ENCODE measurements at regions not wholly inside any gene's neighbourhood (a gene's known extent, or its start where the extent isn't known, plus 50 kb on each side); places are given as distances from the start of the nearest gene placed in this dataset.

DNA sequence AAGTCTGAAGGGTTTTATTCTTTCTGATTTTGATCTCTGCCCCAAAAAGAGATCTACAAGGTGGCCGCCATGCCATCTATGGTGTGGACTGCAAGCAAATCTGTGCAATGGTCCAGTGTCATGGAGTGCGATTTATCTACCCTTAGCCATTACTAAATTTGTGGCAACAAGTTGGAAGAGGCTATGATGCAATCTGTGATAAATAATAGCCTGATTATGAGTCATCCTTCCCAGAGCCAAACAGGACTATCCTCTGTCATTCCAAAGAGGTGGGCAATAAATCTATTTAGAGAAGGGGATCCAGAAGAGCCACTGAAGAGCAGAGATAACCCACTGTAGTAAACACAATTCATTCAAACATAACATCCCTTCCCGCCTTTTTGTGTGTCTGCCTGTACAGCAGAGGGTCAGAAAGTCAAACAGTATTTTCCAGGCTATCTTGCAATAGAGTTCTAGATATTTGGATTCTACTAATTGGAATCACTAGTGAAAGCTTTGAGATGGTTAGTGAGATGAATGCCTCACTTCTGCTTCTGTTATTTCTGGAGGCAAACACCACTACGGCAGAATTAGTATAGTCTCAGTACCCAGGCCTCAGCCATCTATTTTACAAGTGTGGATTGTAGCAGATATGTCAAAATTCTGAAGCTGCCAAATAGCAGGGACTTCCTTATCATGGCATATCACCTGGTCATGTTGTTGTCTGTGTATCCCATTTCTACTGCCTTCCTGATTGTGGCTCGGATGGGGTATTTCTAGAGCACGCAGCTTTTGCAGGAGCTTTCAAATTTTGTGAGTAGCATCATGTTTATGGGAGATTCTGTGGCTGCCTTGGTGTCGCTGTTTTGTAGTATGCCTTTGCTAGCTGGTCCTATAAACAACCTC is 192.0 kb downstream of the SMIM20 start:
- DNase-seq (no peak), ATAC-seq (peak; percentile 43)
- intact Hi-C loops (cut with DNase I) = no loop called here
- H3K4me3 ChIP-seq = no peak overlapping the region
- H3K36me3 ChIP-seq = no peaks in the 10 kb centered on the region
- TF ChIP-seq, protein P1, sequence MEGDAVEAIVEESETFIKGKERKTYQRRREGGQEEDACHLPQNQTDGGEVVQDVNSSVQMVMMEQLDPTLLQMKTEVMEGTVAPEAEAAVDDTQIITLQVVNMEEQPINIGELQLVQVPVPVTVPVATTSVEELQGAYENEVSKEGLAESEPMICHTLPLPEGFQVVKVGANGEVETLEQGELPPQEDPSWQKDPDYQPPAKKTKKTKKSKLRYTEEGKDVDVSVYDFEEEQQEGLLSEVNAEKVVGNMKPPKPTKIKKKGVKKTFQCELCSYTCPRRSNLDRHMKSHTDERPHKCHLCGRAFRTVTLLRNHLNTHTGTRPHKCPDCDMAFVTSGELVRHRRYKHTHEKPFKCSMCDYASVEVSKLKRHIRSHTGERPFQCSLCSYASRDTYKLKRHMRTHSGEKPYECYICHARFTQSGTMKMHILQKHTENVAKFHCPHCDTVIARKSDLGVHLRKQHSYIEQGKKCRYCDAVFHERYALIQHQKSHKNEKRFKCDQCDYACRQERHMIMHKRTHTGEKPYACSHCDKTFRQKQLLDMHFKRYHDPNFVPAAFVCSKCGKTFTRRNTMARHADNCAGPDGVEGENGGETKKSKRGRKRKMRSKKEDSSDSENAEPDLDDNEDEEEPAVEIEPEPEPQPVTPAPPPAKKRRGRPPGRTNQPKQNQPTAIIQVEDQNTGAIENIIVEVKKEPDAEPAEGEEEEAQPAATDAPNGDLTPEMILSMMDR (IDR thresholded peaks at IDR 0.05) = no peak
- no peaks in the 10 kb centered on the region for H3K9me3 ChIP-seq
- no peaks in the 10 kb centered on the region for H3K27me3 ChIP-seq
- H3K27ac ChIP-seq = no peak overlapping the region
- no peaks in the 10 kb centered on the region for H3K4me1 ChIP-seq

DNA sequence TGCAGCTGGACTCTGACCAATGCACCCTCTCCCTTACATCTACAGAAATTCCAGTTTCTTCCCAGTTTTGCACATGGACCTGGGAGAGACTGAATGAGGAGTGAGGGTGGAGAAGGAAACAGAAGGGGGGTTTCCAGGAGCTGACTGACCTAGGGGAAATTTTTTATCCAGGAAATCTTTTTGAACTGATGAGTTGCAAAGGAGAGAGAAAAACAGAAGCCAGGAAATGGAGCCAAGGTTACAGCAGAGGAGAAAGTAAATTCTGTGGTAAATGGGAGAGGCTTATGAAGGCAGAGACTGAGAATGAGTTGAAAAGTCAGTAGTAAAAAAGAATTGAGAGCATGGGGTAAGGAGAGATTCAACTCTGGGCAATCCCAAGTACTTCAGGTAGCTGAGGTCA is 192.8 kb downstream of the SMIM20 start:
- TF ChIP-seq, protein P1 (IDR thresholded peaks at IDR 0.05) = no peak
- H3K36me3 ChIP-seq = no peaks in the 10 kb centered on the region
- no peak overlapping the region for H3K27ac ChIP-seq
- ATAC-seq = peak; percentile 13
- no peak for DNase-seq
- no peaks in the 10 kb centered on the region for H3K27me3 ChIP-seq
- no peaks in the 10 kb centered on the region for H3K9me3 ChIP-seq
- no peak overlapping the region for H3K4me3 ChIP-seq
- H3K4me1 ChIP-seq = no peaks in the 10 kb centered on the region
- intact Hi-C loops (cut with DNase I) = no loop called here

- DNase-seq = no peak
- Histone ChIP-seq H3K27ac (no peak overlapping the region), H3K9me3 (peaks cover 0 to 12% of the 10 kb centered on the region in 2 donors), H3K4me3 (no peak overlapping the region), H3K36me3 (no peaks in the 10 kb centered on the region), H3K4me1 (no peaks in the 10 kb centered on the region), H3K27me3 (no peaks in the 10 kb centered on the region)
- no peak for ATAC-seq
- TF ChIP-seq, protein P1 (IDR thresholded peaks at IDR 0.05) = no peak
- intact Hi-C loops (cut with DNase I) = no loop called here
Measured at GRCh38 chr4:26108054-26108453, 194.0 kb downstream of the SMIM20 start.

GRCh38 chr4:26110493-26110892 is 196.5 kb downstream of the SMIM20 start:
- Histone ChIP-seq H3K36me3 (no peaks in the 10 kb centered on the region), H3K27ac (no peak overlapping the region), H3K4me3 (no peak overlapping the region), H3K4me1 (no peaks in the 10 kb centered on the region), H3K27me3 (no peaks in the 10 kb centered on the region), H3K9me3 (peaks cover 0 to 26% of the 10 kb centered on the region in 2 donors)
- intact Hi-C loops (cut with DNase I) = no loop called here
- no peak for ATAC-seq
- TF ChIP-seq, protein P1 (IDR thresholded peaks at IDR 0.05) = no peak
- no peak for DNase-seq

DNA sequence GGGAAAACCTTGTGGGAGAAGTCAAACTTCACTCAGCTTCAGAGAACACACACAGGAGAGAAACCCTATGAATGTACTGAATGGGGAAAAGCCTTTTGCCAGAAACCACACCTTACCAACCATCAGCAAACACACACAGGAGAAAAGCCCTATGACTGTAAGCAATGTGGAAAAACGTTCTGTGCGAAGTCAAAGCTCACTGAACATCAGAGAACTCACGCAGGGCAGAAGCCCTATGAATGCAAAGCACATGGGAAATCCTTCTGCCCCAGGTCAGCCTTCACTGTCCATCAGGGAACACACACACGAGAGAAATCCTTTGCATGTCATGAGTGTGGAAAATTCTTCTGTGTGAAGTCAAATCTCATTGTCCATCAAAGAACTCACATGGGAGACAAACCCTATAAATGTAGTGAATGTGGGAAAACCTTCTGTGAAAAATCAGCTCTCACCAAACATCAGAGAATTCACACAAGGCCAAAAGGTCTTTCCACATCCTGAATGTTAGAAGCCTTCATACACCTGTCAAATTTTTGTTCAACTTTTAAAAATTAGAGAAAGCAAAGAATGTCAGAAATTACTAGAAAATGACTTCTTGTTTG is 199.4 kb downstream of the SMIM20 start:
- intact Hi-C loops (cut with DNase I) = no loop called here
- ATAC-seq (no peak), DNase-seq (no peak)
- Histone ChIP-seq H3K4me1 (no peaks in the 10 kb centered on the region), H3K4me3 (no peak overlapping the region), H3K27ac (no peak overlapping the region), H3K9me3 (peaks cover 0 to 26% of the 10 kb centered on the region in 2 donors), H3K27me3 (no peaks in the 10 kb centered on the region), H3K36me3 (no peaks in the 10 kb centered on the region)
- TF ChIP-seq, protein P1 (IDR thresholded peaks at IDR 0.05) = no peak

Data from left lung (tissue), 4 donors.